Osteoblast (primary cell): ENCODE measurements at regions not wholly inside any gene's neighbourhood (a gene's known extent, or its start where the extent isn't known, plus 50 kb on each side); places are given as distances from the start of the nearest gene placed in this dataset.

Experiments
- DNase-seq: peaks from one replicate; pipeline ENCODE4 v3.0.0; 2011; ENCODE audit warnings: low spot score, mixed read lengths; ENCODE audit not compliant: insufficient read length; ENCODE audit errors: missing footprints
- H2AFZ ChIP-seq: 2 replicates; pipeline ENCODE4 v1.6.0; 2011; ENCODE audit warnings: mild to moderate bottlenecking, low read length
- H3K27ac ChIP-seq: 2 replicates; pipeline ENCODE4 v1.5.1; 2011; ENCODE audit warnings: mild to moderate bottlenecking, low read depth, low read length, moderate library complexity
- H3K27me3 ChIP-seq: 2 replicates; pipeline ENCODE4 v1.6.0; 2012; ENCODE audit warnings: mild to moderate bottlenecking, control low read depth, inconsistent platforms, low read length, moderate library complexity; ENCODE audit not compliant: insufficient read depth
- H3K36me3 ChIP-seq: 2 replicates; pipeline ENCODE4 v1.5.1; 2011; ENCODE audit warnings: mild to moderate bottlenecking, low read length, control low read depth, moderate library complexity; ENCODE audit not compliant: insufficient read depth
- H3K4me1 ChIP-seq: 2 replicates; pipeline ENCODE4 v1.5.1; 2011; ENCODE audit warnings: mild to moderate bottlenecking, low read length, control low read depth, moderate library complexity; ENCODE audit not compliant: insufficient read depth
- H3K4me2 ChIP-seq: 2 replicates; pipeline ENCODE4 v1.6.0; 2011; ENCODE audit warnings: mild to moderate bottlenecking, low read length; ENCODE audit not compliant: insufficient read depth
- H3K4me3 ChIP-seq: fragments of 200-600 bp; sonication (generic); 3 replicates; pipeline ENCODE4 v1.5.1; 2012; ENCODE audit warnings: mild to moderate bottlenecking, low read length, inconsistent platforms; ENCODE audit not compliant: insufficient read depth
- H3K79me2 ChIP-seq: 2 replicates; pipeline ENCODE4 v1.6.0; 2012; ENCODE audit warnings: mild to moderate bottlenecking, low read length, control low read depth, inconsistent platforms; ENCODE audit not compliant: insufficient read depth
- H3K9me3 ChIP-seq: 2 replicates; pipeline ENCODE4 v1.5.1; 2011; ENCODE audit warnings: low read depth, low read length, control low read depth
- H4K20me1 ChIP-seq: 2 replicates; pipeline ENCODE4 v1.6.0; 2012; ENCODE audit warnings: mild to moderate bottlenecking, low read length, control low read depth; ENCODE audit not compliant: insufficient read depth
- TF ChIP-seq, protein P1 (sequence below): IDR thresholded peaks from 2 replicates; pipeline ENCODE4 v1.5.1; 2011; ENCODE audit warnings: mild to moderate bottlenecking, low read depth, low read length, moderate library complexity; ENCODE audit errors: extremely low read depth

DNA sequence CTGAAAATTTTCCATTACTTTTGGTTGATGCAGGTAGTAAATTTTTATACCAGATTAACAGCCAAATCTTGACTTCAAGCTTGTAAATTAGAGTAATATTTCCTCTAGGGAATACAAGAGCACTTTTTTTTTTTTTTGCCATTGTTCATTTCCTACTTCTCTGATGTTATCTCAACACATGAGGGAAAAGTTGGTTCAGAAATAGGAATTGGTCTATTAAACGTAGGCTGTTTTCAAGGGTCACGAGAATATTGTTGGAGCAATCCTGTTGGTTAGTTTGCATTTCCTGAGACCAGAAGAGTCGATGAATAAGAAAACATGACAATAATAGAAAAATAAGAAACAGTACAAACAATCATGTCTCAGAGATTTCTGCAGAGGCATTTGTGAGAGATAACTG, 453.9 kb upstream of the CCDC179 start:
- Histone ChIP-seq H2AFZ (no peak overlapping the region), H3K4me2 (no peak overlapping the region), H3K4me1 (no peaks in the 10 kb centered on the region), H4K20me1 (no peaks in the 10 kb centered on the region), H3K4me3 (no peak overlapping the region), H3K27me3 (no peaks in the 10 kb centered on the region), H3K9me3 (no peaks in the 10 kb centered on the region), H3K79me2 (no peaks in the 10 kb centered on the region), H3K27ac (no peak overlapping the region), H3K36me3 (no peaks in the 10 kb centered on the region)
- DNase-seq, result no peak
- TF ChIP-seq, protein P1, sequence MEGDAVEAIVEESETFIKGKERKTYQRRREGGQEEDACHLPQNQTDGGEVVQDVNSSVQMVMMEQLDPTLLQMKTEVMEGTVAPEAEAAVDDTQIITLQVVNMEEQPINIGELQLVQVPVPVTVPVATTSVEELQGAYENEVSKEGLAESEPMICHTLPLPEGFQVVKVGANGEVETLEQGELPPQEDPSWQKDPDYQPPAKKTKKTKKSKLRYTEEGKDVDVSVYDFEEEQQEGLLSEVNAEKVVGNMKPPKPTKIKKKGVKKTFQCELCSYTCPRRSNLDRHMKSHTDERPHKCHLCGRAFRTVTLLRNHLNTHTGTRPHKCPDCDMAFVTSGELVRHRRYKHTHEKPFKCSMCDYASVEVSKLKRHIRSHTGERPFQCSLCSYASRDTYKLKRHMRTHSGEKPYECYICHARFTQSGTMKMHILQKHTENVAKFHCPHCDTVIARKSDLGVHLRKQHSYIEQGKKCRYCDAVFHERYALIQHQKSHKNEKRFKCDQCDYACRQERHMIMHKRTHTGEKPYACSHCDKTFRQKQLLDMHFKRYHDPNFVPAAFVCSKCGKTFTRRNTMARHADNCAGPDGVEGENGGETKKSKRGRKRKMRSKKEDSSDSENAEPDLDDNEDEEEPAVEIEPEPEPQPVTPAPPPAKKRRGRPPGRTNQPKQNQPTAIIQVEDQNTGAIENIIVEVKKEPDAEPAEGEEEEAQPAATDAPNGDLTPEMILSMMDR, result no peak

GRCh38 chr11:23315286-23315685, 455.0 kb upstream of the CCDC179 start:
- TF ChIP-seq, protein P1, result no peak
- no peaks in the 10 kb centered on the region for H3K36me3 ChIP-seq
- no peak overlapping the region for H3K4me2 ChIP-seq
- no peaks in the 10 kb centered on the region for H3K79me2 ChIP-seq
- H3K4me3 ChIP-seq, result no peak overlapping the region
- no peak for DNase-seq
- no peak overlapping the region for H2AFZ ChIP-seq
- H4K20me1 ChIP-seq, result no peaks in the 10 kb centered on the region
- H3K9me3 ChIP-seq, result no peaks in the 10 kb centered on the region
- H3K4me1 ChIP-seq, result no peaks in the 10 kb centered on the region
- H3K27me3 ChIP-seq, result no peaks in the 10 kb centered on the region
- no peak overlapping the region for H3K27ac ChIP-seq

DNA sequence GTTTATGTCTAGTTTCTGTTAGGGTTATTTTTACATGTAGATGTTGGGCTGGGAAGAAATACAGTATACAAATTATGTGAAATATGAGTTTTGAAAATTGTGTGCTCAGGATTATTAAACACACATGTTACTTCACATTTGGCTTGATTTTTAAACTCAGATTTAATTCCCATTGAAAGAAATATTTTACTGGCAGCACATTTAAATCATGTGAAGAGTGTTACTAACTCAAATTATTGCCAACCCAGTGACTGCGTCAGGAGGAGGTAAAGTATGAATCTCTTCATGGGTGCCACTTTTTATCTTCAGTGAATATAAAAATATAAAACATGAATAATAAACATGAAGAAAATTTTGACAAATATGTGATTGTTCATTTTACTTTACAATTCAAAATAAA, 457.5 kb upstream of the CCDC179 start:
- H3K27ac ChIP-seq, result no peak overlapping the region
- H2AFZ ChIP-seq, result no peak overlapping the region
- no peaks in the 10 kb centered on the region for H4K20me1 ChIP-seq
- H3K4me1 ChIP-seq, result no peaks in the 10 kb centered on the region
- H3K9me3 ChIP-seq, result no peaks in the 10 kb centered on the region
- TF ChIP-seq, protein P1, result no peak
- H3K27me3 ChIP-seq, result no peaks in the 10 kb centered on the region
- no peak overlapping the region for H3K4me3 ChIP-seq
- no peak for DNase-seq
- H3K79me2 ChIP-seq, result no peaks in the 10 kb centered on the region
- no peak overlapping the region for H3K4me2 ChIP-seq
- no peaks in the 10 kb centered on the region for H3K36me3 ChIP-seq

- Histone ChIP-seq H3K4me2 (no peak overlapping the region), H3K4me3 (no peak overlapping the region), H2AFZ (no peak overlapping the region), H3K36me3 (no peaks in the 10 kb centered on the region), H3K27me3 (no peaks in the 10 kb centered on the region), H4K20me1 (no peaks in the 10 kb centered on the region), H3K27ac (no peak overlapping the region), H3K79me2 (no peaks in the 10 kb centered on the region), H3K9me3 (no peaks in the 10 kb centered on the region), H3K4me1 (no peaks in the 10 kb centered on the region)
- TF ChIP-seq, protein P1, result no peak
- DNase-seq, result no peak
Measured at GRCh38 chr11:23318670-23319069, 458.4 kb upstream of the CCDC179 start.
